NCI-H1092 treated with DMSO at 0.1 percent for 48 hours (cell line): ENCODE measurements at regions not wholly inside any gene's neighbourhood (a gene's known extent, or its start where the extent isn't known, plus 50 kb on each side); places are given as distances from the start of the nearest gene placed in this dataset.
"Not testable (repeated sequence)": the region's sequence is repeated elsewhere in the genome, so short reads cannot be mapped to it uniquely, and the experiment has no call there.

Source experiments
- DNase-seq: peaks from one replicate; lab custom pipeline; 2025; lab: John Stamatoyannopoulos, UW

GRCh38 chr14:106004937-106005795 lies 478.8 kb downstream of the TMEM121 start:
- DNase-seq = not testable (repeated sequence)

GRCh38 chr14:106006043-106006442 lies 479.7 kb downstream of the TMEM121 start:
- DNase-seq = peak; percentile 23

DNA sequence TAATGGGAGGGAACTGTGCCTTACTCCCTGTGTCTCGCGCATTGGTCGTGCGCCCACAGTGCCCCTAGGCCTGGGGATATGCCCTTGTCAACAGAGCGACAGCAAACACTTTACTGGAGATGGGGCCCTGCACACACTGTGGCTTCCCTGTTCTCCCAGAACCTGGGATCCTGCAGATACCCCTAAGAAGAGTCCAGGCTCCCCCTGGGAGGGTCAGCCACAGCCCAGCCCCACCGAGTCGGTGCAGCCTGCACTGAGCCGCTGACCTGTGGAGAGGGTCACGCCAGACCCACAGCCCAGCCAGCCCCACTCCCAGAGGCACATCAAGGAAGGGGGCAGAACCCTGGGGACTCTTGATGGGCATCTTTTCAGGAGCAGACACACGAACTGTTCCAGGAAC lies 480.3 kb downstream of the TMEM121 start:
- not testable (repeated sequence) for DNase-seq

- DNase-seq = no peak
Observed at GRCh38 chr14:106010783-106011182, 484.4 kb downstream of the TMEM121 start.

GRCh38 chr14:106011631-106012360 lies 485.4 kb downstream of the TMEM121 start:
- DNase-seq = peak; percentile 40

GRCh38 chr14:106012361-106012725 lies 486.0 kb downstream of the TMEM121 start:
- DNase-seq = not testable (repeated sequence)

DNA sequence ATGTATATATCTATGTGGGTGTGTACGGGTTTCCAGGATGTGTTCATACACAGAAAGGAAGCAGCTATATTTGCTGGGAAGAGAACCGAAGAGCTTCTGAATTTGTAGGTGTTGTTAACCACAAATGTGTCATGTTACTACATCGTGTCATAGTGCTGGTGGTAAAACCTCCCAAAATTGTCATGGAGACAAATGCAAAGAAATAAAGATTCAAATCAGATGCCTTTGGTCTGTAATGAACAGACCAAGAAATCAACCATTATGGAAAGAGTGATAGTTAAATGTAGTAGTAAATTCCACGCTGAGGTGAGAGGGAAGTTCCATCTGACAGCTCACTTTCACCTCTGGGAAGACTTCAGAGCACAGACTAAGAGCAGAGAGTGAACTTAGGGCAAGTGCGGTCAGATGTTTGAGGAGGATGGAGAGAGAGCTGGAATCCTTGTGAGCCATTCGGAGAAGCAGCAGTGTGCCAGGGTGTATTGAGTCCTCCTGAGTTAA lies 487.5 kb downstream of the TMEM121 start:
- DNase-seq = no peak

DNA sequence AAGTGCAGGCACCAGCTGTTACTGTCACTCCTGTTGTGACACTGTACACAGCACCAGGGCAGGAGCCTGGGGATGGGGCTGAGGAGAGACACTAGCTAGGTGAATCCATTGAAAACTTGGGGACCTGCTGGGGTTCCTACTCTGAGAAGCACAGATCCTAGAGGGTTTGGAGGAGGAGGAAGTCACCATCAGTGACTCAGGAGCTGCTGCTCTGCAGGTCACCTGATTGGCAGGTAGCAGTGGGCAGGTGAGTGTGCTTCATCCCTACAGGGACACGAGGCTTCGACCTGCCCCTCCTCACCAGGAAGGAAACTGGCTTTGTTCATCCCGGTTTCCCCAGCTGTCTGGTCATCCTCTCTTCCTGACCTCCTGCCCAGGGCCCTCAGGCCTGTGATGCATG lies 491.6 kb downstream of the TMEM121 start:
- not testable (repeated sequence) for DNase-seq

GRCh38 chr14:106021832-106022231 lies 495.4 kb downstream of the TMEM121 start:
- no peak for DNase-seq

DNA sequence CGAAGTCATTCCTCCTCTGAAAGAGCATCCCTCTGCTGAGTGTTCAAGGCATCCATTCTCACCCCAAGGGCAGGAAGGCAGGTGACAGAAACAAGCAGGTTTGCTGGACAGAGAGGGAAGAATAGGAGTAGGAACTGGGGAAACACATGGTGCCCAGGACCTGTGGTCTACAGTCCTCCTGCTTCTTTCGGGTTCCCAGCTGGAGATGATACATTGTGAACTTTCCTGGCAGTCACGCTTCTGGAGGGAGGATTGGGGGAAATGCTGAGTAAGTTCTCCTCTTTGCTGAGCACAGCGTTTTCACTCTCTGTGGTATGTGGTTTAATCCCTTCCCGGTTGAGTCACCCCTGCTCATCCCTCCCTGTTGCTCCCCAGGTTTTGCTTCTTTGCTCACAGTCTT lies 496.3 kb downstream of the TMEM121 start:
- DNase-seq = not testable (repeated sequence)

DNA sequence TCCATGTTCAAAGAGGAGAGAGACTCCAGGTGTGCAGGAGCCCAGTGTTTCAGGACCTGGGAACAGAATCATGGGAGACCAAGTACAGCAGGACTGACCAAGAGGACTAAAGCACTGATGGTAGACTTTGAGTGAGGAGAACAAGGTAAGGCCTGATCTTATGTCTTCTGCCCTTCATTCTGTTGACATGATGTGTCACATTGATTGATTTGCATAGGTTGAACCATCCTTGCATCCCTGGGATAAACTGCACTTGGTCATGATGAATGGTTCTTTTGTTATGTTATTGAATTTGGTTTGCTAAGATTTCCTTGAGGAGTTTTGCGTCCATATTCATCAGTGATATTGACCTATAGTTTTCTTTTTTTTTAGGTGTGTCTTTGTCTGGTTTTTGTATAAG lies 497.0 kb downstream of the TMEM121 start:
- DNase-seq = no peak

DNA sequence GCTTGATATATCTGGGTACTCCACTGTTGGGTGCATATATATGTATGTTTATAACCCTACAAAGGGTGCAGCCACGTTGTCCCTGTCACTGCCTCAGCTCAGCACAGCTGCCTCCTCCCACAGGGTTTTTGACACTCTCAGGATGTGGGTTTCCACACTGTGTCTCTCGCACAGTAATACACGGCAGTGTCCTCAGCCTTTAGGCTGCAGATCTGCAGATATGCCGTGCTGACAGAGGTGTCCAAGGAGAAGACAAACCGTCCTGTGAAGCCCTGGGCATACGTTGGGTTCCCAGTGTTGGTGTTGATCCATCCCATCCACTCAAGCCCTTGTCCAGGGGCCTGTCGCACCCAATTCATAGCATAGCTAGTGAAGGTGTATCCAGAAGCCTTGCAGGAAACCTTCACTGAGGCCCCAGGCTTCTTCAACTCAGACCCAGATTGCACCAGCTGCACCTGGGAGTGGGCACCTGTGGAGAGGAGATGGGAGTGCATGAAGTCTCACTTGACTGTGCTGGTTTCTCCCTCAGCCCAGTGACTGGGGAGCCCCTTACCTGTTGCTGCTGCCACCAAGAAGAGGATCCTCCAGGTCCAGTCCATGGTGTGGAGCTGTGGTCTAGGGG lies 498.7 kb downstream of the TMEM121 start:
- DNase-seq = no peak

DNA sequence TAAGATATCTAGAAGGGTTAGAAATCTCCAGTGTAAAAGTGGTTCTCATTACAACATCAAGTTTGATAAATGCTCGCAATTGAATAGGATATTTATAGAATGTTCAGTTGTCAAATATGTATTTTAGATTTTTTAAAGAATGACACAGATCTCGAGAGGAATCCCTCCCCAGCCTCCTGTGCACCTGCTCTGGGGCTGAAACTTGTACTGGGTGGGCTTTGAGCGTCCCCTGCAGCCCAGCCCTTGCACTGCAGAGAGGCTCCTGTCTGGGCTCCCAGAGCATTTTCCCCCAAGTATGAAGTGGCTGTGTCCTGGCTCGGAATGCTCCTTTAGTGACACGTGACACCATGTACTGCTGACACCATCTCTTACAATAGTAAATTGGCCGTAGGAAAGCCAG lies 499.6 kb downstream of the TMEM121 start:
- no peak for DNase-seq

GRCh38 chr14:106027759-106028158 lies 501.4 kb downstream of the TMEM121 start:
- not testable (repeated sequence) for DNase-seq

DNA sequence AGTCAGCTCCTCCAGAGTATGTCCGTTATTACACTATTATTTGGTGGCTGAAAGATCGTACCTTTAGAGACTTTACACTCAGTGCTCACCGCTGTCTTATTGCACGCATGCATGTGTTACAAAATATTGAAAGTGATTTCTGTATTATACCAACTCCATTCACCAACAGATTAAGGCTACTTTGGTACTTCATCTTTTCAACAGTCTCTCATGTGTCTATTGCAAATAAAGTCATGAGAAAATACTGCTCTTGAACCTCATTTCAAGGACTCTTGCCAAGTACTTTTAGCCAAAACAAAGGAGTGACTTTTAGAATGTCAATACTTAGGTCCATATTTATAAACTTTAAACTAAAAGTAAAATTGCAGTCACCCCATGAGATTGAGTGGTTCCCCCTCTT lies 503.6 kb downstream of the TMEM121 start:
- DNase-seq = no peak

DNA sequence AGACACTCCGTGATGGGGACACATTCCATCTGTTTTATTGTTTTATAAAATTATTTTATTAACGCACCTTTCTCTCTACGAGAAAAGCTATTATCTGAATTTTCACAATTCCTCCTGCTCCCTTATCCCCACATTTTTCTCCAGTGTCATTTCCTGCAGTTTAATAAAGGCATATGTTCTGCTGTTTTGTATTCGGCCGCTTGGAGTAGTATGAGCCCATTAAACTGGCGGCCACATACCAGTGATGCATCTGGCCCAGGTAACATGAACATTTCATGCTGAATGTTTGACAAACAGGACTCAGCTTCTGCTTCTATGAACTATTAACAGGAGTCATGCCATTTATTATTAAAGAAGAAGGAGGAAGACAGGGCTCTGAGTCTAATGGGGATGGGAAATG lies 511.0 kb downstream of the TMEM121 start:
- no peak for DNase-seq

DNA sequence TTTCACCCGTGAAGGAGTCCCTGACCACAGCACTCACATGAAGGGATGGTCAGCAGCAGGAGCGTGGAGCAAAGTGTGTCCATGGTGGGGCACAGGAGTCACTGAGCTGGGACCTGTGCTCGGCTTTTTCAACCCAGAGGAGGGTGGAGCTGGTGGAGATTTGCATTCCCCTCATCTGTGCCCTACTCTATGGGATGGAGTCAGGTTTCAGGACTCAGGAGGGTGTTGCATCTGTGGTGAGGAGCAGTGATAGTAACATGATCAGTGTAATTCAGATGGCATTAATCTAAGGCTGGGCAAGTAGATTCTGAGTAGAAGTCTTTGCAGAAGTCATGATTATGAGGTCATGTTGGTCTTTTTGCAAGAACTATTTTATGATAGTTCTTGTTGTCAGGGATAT lies 511.9 kb downstream of the TMEM121 start:
- DNase-seq = no peak

DNA sequence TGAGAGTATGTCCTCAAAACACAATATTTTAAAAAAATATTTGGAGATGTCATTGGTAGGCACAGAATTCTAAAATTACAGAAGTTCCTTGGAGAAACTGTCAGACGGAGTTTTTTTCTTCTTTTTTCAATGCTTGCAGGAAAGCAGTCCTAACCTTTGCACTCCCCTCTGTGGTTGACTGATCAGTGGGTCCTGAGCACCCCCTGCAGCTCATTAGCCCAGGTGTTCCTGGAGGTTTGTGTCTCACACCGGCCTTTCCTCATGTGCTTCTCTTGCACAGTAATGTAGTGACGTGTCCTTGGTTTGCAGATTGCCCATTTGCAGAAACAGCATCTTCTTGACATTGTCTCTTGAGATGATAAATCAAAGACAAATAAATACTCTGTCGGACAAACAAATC lies 513.0 kb downstream of the TMEM121 start:
- no peak for DNase-seq

DNA sequence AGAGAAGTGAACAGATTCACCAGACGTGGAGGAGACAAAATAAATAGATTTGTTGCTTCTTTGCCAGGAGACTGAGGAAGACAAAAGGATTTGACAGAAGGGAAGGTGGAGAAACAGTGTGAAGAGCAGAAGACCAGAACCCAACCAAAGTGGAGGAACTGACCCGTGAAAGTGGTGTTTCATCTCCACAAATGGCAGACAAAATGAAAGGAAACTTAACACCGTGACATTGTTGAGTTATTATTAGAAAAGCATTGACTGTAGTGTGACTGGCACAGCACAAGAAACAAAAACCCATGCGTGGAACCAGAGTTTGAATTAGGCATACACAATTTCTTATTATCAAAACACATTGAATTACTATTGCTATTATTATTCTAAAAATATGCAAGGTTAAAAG lies 518.1 kb downstream of the TMEM121 start:
- DNase-seq = no peak

DNA sequence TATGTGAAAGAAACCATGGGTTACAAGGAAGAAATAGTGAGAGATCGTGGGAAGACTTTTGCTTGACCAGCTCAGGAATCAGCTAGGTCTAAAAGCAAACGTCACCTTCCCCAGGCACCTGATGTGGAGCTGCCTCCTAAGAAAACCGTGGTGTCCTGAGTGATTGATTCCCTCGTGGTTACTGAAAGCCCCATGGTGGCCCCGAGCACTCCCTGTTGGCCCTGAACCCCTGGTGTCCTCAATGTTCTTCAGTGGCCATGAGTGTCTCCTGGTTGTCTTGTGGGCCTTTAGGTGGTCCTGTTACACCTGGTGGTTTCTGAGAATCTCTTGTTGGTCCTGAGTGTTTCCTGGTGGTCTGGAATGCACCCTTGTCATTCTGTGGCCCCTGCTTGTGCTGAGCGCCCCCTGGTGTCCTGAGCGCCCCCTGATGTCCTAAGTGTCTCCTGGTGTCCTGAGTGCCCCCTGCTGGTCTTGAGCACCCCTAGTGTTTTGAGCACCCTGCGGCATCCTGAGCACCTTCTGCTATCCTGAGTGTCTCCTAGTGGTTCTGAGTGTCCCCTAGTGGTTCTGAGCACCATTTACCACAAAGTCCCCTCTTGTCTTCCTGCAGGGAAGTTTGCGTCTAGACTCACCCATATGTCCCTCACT lies 518.7 kb downstream of the TMEM121 start:
- no peak for DNase-seq

GRCh38 chr14:106051796-106052195 lies 525.4 kb downstream of the TMEM121 start:
- no peak for DNase-seq

DNA sequence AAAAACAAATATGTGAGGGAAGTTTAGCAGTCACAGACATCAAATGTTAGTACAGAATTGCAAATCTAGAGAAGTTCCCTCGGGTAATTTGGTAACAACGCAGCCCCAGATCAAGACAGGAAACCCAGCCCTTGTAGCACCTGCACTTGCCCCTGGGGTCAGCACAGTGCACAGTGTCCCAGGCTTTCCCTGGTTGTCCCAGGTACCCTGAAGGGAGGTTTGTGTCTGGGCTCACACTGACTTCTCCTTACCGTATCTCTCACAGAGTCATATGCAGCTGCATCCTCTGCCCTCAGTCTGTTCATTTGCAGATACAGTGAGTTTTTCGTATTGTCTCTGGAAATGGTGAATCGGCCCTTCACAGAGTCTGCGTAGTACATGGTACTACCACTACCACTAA lies 528.9 kb downstream of the TMEM121 start:
- no peak for DNase-seq
